Kidney tubule cell (primary cell): ENCODE measurements at regions not wholly inside any gene's neighbourhood (a gene's known extent, or its start where the extent isn't known, plus 50 kb on each side); places are given as distances from the start of the nearest gene placed in this dataset.

Experiments
- DNase-seq: peaks from one replicate; pipeline ENCODE4 v3.0.0-alpha.2; 2018; ENCODE audit warnings: low spot score

GRCh38 chr6:93784794-93785693 is 365.7 kb upstream of the EPHA7 start:
- peak; percentile 92 for DNase-seq

- DNase-seq: peak; percentile 53
These were observed 359.9 kb upstream of the EPHA7 start for GRCh38 chr6:93779086-93779841.

- no peak for DNase-seq
These were observed 339.8 kb upstream of the EPHA7 start for GRCh38 chr6:93759190-93759589.

DNA sequence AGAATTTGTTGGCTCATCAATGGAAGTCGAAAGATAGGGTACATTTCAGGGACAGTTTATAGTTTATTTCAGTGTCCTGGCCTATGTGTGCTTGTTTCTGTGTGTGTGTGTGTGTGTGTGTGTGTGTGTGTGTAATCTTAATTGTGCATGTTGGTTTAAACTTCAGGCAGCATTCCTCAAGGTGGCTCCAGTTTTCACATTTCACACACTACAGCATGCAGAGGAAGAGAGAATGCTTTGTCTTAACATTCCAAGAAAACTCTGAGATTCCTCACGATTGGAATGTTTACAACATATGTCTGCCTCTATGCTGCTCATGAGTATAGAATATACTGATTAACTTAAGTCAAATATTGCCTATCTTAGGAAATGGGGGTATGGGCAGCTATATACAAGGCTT is 332.6 kb upstream of the EPHA7 start:
- DNase-seq: peak; percentile 4

- no peak for DNase-seq
These were observed 330.6 kb upstream of the EPHA7 start for GRCh38 chr6:93749930-93750329.

GRCh38 chr6:93749191-93749590 is 329.8 kb upstream of the EPHA7 start:
- DNase-seq: no peak

GRCh38 chr6:93746892-93747291 is 327.5 kb upstream of the EPHA7 start:
- no peak for DNase-seq

DNA sequence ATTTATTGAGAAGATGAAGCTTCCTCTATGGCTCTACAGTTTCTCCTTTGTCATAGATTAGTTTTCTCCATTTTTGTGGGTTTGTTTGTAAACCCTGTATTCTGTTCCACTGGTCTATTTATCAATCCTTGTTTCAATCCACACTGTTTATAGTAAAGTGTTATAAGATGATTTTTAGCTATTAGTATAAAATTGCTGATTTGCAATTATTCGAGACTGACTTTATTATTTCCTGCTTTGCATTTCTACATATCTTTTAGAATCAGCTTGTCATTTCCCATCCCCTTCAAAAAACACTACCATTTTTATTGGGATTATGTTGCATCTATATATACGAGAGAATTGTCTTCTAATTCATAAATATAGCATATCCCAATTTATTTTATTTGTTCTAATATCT is 325.9 kb upstream of the EPHA7 start:
- DNase-seq: no peak

DNA sequence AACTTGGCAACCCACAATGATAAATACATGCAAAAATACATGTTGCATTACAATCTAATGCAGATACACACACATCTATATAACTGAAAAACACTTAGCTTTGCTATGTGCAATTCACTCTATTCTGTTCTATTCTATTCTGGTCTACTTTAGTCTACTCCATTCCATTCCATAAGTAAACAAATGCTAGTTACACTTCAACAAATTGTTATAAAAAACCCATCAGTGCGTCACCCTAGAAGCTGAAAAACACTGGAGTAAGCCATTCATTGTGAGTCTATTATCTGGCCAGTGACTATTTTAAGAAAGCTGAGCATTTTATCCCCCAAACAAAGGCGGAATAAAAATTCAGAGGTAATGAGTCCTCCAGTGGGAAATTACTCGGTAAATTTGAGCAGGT is 315.7 kb upstream of the EPHA7 start:
- peak; percentile 24 for DNase-seq

DNA sequence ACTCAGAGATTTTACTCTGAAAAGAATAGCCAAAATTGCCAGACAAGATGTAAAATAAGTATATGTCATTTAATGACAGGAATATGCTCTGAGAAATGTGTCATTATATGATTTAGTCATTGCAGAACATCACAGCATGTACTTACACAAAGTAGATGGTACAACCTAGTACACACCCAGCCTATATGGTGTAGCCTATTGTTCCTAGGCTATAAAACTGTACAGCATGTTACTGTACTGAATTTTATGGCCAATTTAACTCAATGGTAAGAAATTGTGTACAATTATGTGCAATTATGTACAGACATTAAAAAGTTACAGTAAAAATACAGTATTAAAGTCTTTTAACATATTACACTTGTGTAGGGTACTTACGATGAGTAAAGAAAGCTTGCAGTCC is 311.9 kb upstream of the EPHA7 start:
- DNase-seq: no peak

GRCh38 chr6:93728150-93728549 is 308.8 kb upstream of the EPHA7 start:
- DNase-seq: no peak

DNA sequence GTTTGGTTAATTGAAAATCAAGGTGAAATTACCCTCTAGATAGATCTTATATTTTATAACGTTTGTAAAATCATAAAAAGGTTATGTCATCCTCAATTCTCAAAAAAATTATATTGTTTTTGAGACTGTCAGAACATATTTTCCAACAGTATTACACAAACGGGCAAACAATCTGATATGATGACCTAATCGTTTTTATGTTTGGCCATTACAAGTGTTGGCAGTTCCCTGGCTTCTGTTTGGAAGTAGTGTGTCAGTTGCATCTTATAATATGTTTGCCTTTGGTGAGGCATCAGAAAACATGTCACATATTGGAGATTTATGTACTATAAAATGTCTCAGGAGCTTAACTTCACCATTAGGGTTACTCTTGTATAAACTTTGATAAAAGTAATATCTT is 308.1 kb upstream of the EPHA7 start:
- DNase-seq: no peak

GRCh38 chr6:93721386-93722048 is 302.2 kb upstream of the EPHA7 start:
- peak; percentile 51 for DNase-seq

GRCh38 chr6:93713974-93714373 is 294.6 kb upstream of the EPHA7 start:
- no peak for DNase-seq

DNA sequence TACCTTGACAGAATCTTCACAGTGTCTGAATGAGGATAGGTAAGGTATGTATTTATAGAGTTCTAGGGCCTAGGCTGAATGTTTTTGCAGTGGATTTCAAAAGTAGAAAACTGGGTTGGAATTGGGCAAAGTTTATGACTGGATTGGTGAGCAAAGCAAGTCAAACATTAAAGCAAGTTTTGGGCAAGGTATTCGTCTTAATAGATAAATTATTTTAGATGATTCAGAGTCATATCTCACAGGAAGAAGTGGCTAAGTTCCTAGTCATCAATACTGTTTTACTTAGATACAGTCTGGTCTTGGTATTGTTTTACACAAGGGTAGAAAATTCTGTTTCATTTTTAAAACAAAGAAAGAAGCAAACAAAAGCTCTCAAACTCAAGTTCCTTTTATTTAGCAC is 284.1 kb upstream of the EPHA7 start:
- peak; percentile 67 for DNase-seq

DNA sequence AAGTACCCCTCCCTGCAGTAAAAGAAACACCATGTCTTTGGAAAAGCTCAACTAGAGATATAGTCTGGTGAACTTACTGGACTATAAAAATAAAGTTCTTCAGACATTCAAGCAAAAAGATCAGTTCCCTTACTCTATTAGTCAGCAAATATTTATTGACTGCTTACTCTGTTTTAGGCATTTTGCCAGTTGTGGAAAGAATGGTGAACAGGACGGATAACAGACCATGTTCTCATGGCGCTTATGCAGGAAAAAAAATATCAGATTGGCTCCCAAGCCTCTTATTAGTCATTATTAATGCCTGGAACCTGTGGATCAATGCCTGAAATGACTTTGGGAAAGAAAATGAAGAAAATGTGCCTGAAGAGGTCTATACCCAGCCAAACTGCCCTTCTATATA is 282.2 kb upstream of the EPHA7 start:
- peak; percentile 31 for DNase-seq

DNA sequence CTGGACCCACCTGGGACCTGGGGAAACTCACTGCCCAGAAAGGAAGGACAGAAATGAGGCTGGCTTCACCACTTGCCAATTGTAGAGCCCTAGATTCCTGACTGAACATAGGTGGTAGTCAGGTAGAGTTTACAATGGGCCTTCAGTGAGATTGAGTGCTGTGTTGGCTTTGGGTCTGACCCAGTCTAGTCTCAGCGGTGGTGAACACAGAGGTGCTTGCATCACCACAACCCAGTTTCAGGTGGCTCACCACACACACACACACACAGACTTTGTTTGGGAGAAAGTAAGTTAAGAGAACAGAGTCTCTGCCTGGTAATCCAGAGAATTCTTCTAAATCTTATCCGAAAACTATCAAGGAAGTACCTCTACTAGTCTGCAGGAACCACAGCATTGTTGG is 266.1 kb upstream of the EPHA7 start:
- no peak for DNase-seq

- peak; percentile 86 for DNase-seq
These were observed 265.0 kb upstream of the EPHA7 start for GRCh38 chr6:93684339-93684738.

DNA sequence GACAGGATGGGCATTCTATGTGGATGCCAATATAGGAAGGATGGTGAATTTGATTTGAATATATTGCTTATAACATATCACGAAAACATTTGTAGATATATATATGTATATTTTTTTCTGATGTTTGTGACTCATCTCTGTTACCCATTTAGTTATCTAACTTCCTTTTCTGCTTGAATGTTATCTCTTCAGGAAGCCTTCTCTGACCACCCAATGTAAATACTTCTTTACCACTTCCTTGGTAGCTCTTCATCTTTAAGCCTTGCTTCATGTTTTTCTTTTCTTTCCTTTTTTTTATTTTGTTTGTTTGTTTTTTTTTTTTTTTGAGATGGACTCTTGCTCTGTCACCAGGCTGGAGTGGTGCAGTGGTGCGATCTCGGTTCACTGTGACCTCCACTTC is 260.5 kb upstream of the EPHA7 start:
- peak; percentile 18 for DNase-seq

DNA sequence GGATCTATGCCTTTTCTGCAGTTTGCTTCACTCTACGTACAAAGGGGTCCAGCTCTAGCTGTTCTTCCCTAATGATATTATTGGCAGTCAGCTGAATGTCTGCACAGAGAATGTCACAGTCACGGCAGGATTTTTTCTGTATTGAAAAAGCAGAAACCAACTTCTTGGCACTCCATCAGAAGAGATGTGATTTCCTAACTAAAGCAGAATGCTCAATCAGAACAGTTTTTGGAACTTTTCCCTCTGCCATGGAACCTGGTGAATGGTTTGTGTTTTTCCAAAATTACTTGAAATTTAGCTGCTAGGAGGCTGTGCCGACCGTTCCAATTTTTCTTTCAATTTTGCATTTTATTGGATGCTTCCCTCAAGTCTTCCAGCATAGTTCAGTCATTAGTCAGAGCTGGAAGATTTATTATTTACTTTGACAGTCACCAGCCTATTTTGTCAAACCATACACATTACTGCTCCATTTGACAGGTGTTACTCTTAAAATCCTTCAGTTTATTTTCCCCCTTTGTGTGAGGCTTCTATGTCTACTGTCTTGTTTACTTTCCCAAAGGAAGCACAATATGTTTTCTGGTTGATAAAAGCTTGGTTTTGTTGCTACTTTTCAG is 259.6 kb upstream of the EPHA7 start:
- peak; percentile 56 for DNase-seq

DNA sequence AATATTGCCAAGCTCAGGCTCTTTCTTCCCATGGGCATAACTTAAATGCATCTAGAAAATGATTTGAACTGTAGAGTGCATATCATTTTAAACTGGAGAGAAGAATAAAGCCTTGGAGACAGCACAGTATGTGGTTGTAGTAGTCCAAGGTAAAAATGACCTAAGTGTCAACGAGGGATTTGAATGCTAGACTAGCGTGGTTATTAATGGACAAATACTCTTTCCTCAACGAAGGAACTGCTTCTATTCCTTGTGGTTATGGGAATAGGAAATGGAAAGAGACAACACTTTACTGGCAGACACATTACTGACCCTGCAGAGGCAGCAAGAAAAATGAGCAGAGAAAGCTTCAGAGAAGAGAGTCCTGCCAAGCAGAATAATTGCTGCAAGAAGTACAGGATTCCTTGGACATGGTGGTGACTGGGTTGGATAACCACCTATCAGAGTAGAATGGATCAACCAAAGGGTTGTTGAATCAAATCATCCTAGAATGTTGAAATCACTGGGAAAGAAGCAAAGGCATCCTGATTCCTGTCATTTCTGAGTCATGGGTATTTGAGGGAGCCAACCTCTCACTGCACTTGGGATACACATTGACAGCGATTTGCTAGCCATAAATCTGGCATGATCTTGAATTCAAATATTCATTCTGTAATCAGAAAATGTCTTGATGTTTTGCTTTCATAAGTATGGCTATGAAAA is 258.1 kb upstream of the EPHA7 start:
- DNase-seq: peak; percentile 81

- DNase-seq: peak; percentile 57
These were observed 257.2 kb upstream of the EPHA7 start for GRCh38 chr6:93676581-93676980.
